Gastroesophageal sphincter (tissue), 4 donors: ENCODE measurements at regions not wholly inside any gene's neighbourhood (a gene's known extent, or its start where the extent isn't known, plus 50 kb on each side); places are given as distances from the start of the nearest gene placed in this dataset.

Source experiments
- ATAC-seq: fragments of 150-250 bp; one replicate; pipeline ENCODE4 v1.9.1; 2016; ENCODE audit warnings: mild to moderate bottlenecking, moderate library complexity
- H3K27ac ChIP-seq, 4 donors: fragments of 200-600 bp; sonication (generic) in 3 of 4; 1 replicate in 3 of 4; 2 replicates in 1 of 4; pipeline ENCODE4 v1.5.1; 2016 to 2019
- H3K27me3 ChIP-seq: fragments of 200-600 bp; sonication (generic); one replicate; pipeline ENCODE4 v1.5.1; 2019
- H3K36me3 ChIP-seq, 2 donors: fragments of 200-600 bp; sonication (generic); one replicate each; pipeline ENCODE4 v1.5.1; 2019; ENCODE audit warnings: control low read depth in 1 of 2
- H3K4me1 ChIP-seq, 3 donors: fragments of 200-600 bp; sonication (generic); 1 replicate in 2 of 3; 2 replicates in 1 of 3; pipeline ENCODE4 v1.5.1; 2016 to 2019; ENCODE audit warnings: control low read depth in 2 of 3
- H3K4me3 ChIP-seq, 2 donors: fragments of 200-600 bp; sonication (generic); one replicate each; pipeline ENCODE4 v1.5.1; 2019; ENCODE audit warnings: mild to moderate bottlenecking in 1 of 2, moderate library complexity in 1 of 2
- H3K9me3 ChIP-seq, 3 donors: fragments of 200-600 bp; sonication (generic); one replicate each; pipeline ENCODE4 v1.5.1; 2017 to 2019; ENCODE audit warnings: control low read depth in 2 of 3
- EP300 ChIP-seq: sonication (generic); formaldehyde crosslinking; IDR thresholded peaks from one replicate; pipeline ENCODE4 v1.6.1; 2017; ENCODE audit warnings: antibody characterized with exemption, mild to moderate bottlenecking
- POLR2A ChIP-seq, 2 donors: fragments of 450-650 bp; IDR thresholded peaks; one replicate each; pipeline ENCODE4 v1.6.1; 2017; ENCODE audit warnings: antibody characterized with exemption in 2 of 2, mild to moderate bottlenecking in 2 of 2, moderate library complexity in 1 of 2
- POLR2AphosphoS5 ChIP-seq: sonication (generic); formaldehyde crosslinking; IDR thresholded peaks from one replicate; pipeline ENCODE4 v1.6.1; 2017; ENCODE audit warnings: antibody characterized with exemption
- WGBS, 2 donors: methylation state at CpG; one replicate each; pipeline ENCODE4 v1.1.5; 2018; ENCODE audit warnings: low coverage in 1 of 2; 5-methylcytosine and 5-hydroxymethylcytosine counted together
- TF ChIP-seq, protein P1 (sequence below), 4 experiments: fragments of 200-600 bp in 2 of 4; fragments of 450-650 bp in 2 of 4; sonication (generic) in 1 of 4; IDR thresholded peaks; one replicate each; pipeline ENCODE4 v1.5.1; 2017 to 2019; ENCODE audit warnings: antibody characterized with exemption in 4 of 4, mild to moderate bottlenecking in 2 of 4, moderate library complexity in 2 of 4

DNA sequence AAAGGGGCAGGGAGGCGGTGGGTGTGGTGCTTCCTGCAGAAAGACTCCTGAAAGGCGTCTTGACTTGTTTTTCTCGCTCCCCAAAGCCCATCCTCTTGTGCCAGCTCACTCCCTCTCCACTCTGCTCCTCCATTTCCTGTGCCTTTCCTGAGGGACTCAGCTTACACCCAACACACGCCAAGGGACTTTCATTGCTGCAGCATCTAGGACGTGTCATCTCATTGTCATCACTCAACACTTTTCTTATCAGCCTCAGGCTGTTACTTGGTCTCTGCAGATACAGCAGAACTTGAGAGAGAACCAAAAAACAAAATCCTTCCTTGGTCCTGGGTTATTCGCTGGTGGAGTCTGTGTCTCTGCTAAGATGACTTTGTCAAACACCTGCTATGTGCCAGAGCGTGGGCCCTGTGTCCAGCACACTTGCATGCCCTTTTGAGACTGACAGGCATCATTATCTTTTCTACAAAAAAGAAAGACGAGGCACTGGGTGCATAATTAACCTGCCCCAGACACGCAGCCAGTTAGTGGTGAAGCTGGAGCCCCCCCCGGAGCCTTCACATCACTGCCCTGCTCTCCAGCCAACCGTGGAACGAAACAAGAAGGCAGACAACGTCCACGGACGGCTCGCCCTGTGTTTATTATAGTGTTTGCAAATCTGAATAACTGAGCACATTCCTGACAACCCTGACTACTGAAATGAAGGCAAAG lies 261.7 kb upstream of the HDAC4 start:
- no peak for TF ChIP-seq EP300
- TF ChIP-seq, protein P1, sequence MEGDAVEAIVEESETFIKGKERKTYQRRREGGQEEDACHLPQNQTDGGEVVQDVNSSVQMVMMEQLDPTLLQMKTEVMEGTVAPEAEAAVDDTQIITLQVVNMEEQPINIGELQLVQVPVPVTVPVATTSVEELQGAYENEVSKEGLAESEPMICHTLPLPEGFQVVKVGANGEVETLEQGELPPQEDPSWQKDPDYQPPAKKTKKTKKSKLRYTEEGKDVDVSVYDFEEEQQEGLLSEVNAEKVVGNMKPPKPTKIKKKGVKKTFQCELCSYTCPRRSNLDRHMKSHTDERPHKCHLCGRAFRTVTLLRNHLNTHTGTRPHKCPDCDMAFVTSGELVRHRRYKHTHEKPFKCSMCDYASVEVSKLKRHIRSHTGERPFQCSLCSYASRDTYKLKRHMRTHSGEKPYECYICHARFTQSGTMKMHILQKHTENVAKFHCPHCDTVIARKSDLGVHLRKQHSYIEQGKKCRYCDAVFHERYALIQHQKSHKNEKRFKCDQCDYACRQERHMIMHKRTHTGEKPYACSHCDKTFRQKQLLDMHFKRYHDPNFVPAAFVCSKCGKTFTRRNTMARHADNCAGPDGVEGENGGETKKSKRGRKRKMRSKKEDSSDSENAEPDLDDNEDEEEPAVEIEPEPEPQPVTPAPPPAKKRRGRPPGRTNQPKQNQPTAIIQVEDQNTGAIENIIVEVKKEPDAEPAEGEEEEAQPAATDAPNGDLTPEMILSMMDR (IDR thresholded peaks at IDR 0.05), result no peak
- no peak for TF ChIP-seq POLR2AphosphoS5
- TF ChIP-seq POLR2A (IDR thresholded peaks at IDR 0.05), result no peak
- H3K36me3 ChIP-seq, result no peaks in the 10 kb centered on the region
- H3K27me3 ChIP-seq, result peaks cover 49% of the 10 kb centered on the region
- peaks cover 0 to 10% (median 0%) of the 10 kb centered on the region in 3 donors for H3K4me1 ChIP-seq
- WGBS, 2 donors, result 41 to 68% methylated on average over 4 to 11 of the region's 16 CpGs
- no peak for ATAC-seq
- H3K27ac ChIP-seq, result no peak overlapping the region
- no peak overlapping the region for H3K4me3 ChIP-seq
- H3K9me3 ChIP-seq, result no peaks in the 10 kb centered on the region

DNA sequence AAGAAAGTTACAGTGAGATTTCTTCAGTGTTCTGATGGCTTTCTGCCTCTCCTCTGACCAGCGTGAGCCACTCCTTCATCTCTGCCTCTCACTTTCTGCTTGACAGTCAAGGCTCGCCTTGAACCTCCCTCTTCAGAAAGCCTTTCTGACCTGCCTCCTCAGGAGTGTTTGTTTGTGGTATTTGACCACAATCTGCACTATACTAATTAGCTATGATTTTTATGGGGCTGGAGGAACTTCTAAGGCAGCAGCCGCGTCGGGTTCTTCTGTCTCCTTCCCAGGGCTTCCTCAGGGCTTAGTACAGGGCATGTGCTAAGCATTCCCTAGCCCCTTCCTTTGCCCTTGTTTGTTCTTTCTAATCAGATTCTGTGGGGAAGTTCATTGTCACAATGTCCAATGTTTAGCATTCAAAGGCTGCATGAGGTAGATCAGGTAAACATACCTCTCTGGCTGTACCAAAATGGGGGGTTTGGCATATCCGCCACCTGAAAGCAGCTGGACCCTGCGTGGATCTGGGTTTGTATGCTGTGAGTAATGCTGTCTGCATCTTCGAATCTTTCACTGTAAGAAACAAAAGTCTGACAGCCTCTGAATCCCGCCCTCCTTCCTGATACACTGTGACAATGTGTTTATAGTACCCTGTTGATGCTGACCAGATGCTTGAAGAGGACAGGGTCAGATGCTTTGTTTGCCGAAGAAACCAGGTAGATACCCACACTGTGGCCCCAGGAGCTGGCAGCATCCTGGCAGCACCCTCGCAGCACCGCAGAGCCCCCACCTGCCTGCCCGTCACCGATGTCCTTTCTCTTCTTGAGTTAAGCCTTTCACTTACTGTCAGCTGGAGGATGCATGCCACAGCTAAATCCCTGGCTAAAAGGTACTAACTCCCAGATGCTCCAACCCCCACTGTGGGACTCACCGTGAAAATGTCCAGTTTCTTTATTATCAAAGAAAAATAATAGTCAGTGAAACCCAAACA lies 260.8 kb upstream of the HDAC4 start:
- TF ChIP-seq, protein P1 (IDR thresholded peaks at IDR 0.05), result no peak
- TF ChIP-seq POLR2A (IDR thresholded peaks at IDR 0.05), result no peak
- no peak for TF ChIP-seq POLR2AphosphoS5
- TF ChIP-seq EP300, result no peak
- H3K27ac ChIP-seq, result no peak overlapping the region
- no peak for ATAC-seq

DNA sequence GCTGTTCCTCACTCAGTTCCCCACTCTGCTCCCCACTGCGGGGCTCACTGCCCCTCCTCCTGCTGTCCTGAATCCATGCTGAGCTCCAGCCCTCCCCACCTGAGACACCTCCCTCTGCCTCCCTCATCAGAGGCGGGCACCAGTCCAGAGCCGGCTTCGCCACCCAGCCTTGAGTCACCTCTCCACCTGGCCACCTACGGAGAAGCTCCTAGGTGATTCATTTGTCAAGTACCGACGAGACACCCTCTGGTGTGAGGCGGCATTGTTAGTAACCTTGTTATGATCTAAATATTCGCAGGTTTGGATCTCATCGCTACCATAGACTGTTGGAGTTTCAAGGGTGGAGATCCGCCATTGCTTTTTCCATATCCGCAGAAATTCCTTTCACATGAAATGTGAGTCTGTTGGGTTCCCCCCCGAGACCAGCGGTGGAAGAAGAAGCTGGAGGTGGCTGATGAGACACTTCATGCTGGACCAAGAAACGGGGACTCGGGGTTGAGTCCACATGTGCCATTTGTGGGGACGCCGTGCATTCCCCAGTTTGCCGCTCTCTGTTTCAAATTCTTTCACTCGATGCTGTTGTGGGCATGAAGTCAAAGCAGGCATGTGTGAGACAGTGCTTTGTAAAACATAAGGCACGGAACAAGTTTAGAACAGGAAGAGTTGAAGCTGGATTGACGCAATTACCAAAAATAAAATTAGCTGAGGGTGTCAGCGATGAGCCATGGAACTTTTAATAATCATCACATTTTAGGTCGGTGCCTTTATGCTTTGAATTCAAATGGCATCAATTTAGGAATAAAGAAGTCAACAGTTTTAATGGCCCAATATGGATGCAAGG lies 259.8 kb upstream of the HDAC4 start:
- WGBS, 2 donors, result 69 to 85% methylated on average over 7 to 19 of the region's 24 CpGs
- Histone ChIP-seq H3K9me3 (no peaks in the 10 kb centered on the region), H3K27me3 (peaks cover 49% of the 10 kb centered on the region), H3K4me1 (peaks cover 0 to 10% (median 0%) of the 10 kb centered on the region in 3 donors), H3K27ac (no peak overlapping the region), H3K36me3 (no peaks in the 10 kb centered on the region), H3K4me3 (no peak overlapping the region)
- TF ChIP-seq, protein P1 (IDR thresholded peaks at IDR 0.05), result no peak
- TF ChIP-seq EP300 (no peak), POLR2A (IDR thresholded peaks at IDR 0.05) (no peak), POLR2AphosphoS5 (no peak)
- ATAC-seq, result no peak

More for the DNA sequence above, 260.8 kb upstream of the HDAC4 start:
- H3K9me3 ChIP-seq, result no peaks in the 10 kb centered on the region
- H3K27me3 ChIP-seq, result peaks cover 49% of the 10 kb centered on the region
- WGBS, 2 donors, result 19 to 43% methylated on average over 4 to 9 of the region's 15 CpGs
- no peak overlapping the region for H3K4me3 ChIP-seq
- peaks cover 0 to 10% (median 0%) of the 10 kb centered on the region in 3 donors for H3K4me1 ChIP-seq
- H3K36me3 ChIP-seq, result no peaks in the 10 kb centered on the region

DNA sequence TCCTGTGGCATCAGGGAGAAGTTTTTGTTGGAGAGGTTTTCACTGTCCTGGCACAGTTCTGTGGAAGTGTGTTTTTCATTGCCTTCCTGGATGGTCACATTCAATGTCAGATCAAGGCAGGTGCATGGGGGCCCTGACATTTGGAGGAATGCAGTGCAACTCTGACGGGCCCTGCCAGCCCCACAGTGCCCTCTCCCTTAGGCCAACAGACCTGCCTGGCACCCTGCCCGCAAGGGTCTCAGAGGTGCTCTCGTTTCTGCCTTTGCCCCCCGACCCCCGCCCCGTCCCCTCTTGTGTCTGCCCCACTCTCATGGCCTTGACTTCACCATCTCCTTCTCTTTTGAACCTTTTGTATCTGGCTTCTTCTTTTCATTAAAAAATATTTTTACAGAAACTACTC lies 257.2 kb upstream of the HDAC4 start:
- H3K27me3 ChIP-seq, result peaks cover 34% of the 10 kb centered on the region
- no peaks in the 10 kb centered on the region for H3K9me3 ChIP-seq
- no peak overlapping the region for H3K4me3 ChIP-seq
- no peak for ATAC-seq
- 56% methylated on average over 3 of the region's 6 CpGs; no CpG with 5 or more reads in 1 of the 2 donors for WGBS, 2 donors
- no peaks in the 10 kb centered on the region for H3K36me3 ChIP-seq
- TF ChIP-seq, protein P1 (IDR thresholded peaks at IDR 0.05), result no peak
- H3K4me1 ChIP-seq, result peaks cover 0 to 10% (median 0%) of the 10 kb centered on the region in 3 donors
- no peak overlapping the region for H3K27ac ChIP-seq
